Smooth muscle cell (in vitro differentiated cells): ENCODE measurements at regions not wholly inside any gene's neighbourhood (a gene's known extent, or its start where the extent isn't known, plus 50 kb on each side); places are given as distances from the start of the nearest gene placed in this dataset.
"Not testable (repeated sequence)": the region's sequence is repeated elsewhere in the genome, so short reads cannot be mapped to it uniquely, and the experiment has no call there.

Experiments used
- DNase-seq: peaks from one replicate; lab custom pipeline; 2025; ENCODE audit not compliant: unreplicated experiment; lab: John Stamatoyannopoulos, UW
- H2AFZ ChIP-seq: fragments of 200-600 bp; sonication (generic); 2 replicates; pipeline ENCODE4 v1.6.0; 2016; ENCODE audit warnings: antibody characterized with exemption, low read depth, mild to moderate bottlenecking
- H3F3A ChIP-seq: fragments of 200-600 bp; sonication (generic); 2 replicates; pipeline ENCODE4 v1.6.0; 2017; ENCODE audit warnings: antibody characterized with exemption, low read depth
- H3K27ac ChIP-seq: fragments of 200-600 bp; sonication (generic); 2 replicates; pipeline ENCODE4 v1.5.1; 2016; ENCODE audit warnings: low read depth, mild to moderate bottlenecking
- H3K27me3 ChIP-seq: fragments of 200-600 bp; sonication (generic); 2 replicates; pipeline ENCODE4 v1.6.1; 2016; ENCODE audit warnings: low read depth, mild to moderate bottlenecking
- H3K36me3 ChIP-seq: fragments of 200-600 bp; sonication (generic); 2 replicates; pipeline ENCODE4 v1.5.1; 2016; ENCODE audit warnings: low read depth
- H3K4me1 ChIP-seq: fragments of 200-600 bp; sonication (generic); 2 replicates; pipeline ENCODE4 v1.5.1; 2016; ENCODE audit warnings: low read depth
- H3K4me2 ChIP-seq: fragments of 200-600 bp; sonication (generic); 2 replicates; pipeline ENCODE4 v1.6.0; 2016; ENCODE audit warnings: mild to moderate bottlenecking
- H3K4me3 ChIP-seq: fragments of 200-600 bp; sonication (generic); 2 replicates; pipeline ENCODE4 v1.5.1; 2016; ENCODE audit warnings: mild to moderate bottlenecking
- H3K79me2 ChIP-seq: fragments of 200-600 bp; sonication (generic); 2 replicates; pipeline ENCODE4 v1.6.0; 2016; ENCODE audit warnings: low read depth, mild to moderate bottlenecking
- H3K9ac ChIP-seq: fragments of 200-600 bp; sonication (generic); 2 replicates; pipeline ENCODE4 v1.6.0; 2016; ENCODE audit warnings: low read depth
- H3K9me3 ChIP-seq: fragments of 200-600 bp; sonication (generic); replicated peaks from 2 replicates; pipeline ENCODE4 v1.5.1; 2016; ENCODE audit warnings: low read depth
- H4K20me1 ChIP-seq: fragments of 200-600 bp; sonication (generic); 2 replicates; pipeline ENCODE4 v1.6.0; 2016; ENCODE audit warnings: low read depth
- WGBS: methylation state at CpG from one replicate; pipeline ENCODE4 v1.1.7; 2016; ENCODE audit warnings: low lambda C conversion rate; 5-methylcytosine and 5-hydroxymethylcytosine counted together
- TF ChIP-seq, protein P1 (sequence below): fragments of 200-600 bp; sonication (generic); IDR thresholded peaks from 2 replicates; pipeline ENCODE4 v1.5.1; 2017; ENCODE audit warnings: borderline replicate concordance, mild to moderate bottlenecking, antibody characterized with exemption; ENCODE audit not compliant: insufficient read depth, poor library complexity, severe bottlenecking

DNA sequence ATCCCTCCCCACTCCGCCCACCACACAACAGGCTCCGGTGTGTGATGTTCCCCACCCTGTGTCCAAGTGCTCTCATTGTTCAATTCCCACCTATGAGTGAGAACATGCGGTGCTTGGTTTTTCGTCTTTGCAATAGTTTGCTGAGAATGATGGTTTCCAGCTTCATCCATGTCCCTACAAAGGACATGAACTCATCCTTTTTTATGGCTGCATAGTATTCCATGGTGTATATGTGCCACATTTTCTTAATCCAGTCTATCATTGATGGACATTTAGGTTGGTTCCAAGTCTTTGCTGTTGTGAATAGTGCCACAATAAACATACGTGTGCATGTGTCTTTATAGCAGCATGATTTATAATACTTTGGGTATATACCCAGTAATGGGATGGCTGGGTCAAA is 81.0 kb upstream of the TINAGL1 start:
- 89% methylated on average over 5 of the region's 5 CpGs for WGBS
- H3K9ac ChIP-seq, DNase-seq, H4K20me1 ChIP-seq, H2AFZ ChIP-seq, H3K4me1 ChIP-seq, H3K4me3 ChIP-seq, H3K9me3 ChIP-seq, H3K36me3 ChIP-seq, H3K27me3 ChIP-seq, H3K79me2 ChIP-seq, H3F3A ChIP-seq, H3K4me2 ChIP-seq, H3K27ac ChIP-seq: not testable (repeated sequence)

DNA sequence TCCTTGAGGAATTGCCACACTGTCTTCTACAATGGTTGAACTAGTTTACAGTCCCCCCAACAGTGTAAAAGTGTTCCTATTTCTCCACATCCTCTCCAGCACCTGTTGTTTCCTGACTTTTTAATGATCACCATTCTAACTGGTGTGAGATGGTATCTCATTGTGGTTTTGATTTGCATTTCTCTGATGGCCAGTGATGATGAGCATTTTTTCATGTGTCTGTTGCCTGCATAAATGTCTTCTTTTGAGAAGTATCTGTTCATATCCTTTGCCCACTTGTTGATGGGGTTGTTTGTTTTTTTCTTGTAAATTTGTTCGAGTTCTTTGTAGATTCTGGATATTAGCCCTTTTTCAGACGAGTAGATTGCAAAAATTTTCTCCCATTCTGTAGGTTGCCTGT is 80.5 kb upstream of the TINAGL1 start:
- not testable (repeated sequence) for H3K4me2 ChIP-seq, DNase-seq, H3K9ac ChIP-seq, H3K4me1 ChIP-seq, H4K20me1 ChIP-seq, H3K79me2 ChIP-seq, H2AFZ ChIP-seq, H3F3A ChIP-seq, H3K27me3 ChIP-seq, H3K4me3 ChIP-seq, H3K36me3 ChIP-seq, H3K27ac ChIP-seq, H3K9me3 ChIP-seq
- WGBS: 92% methylated on average over 2 of the region's 2 CpGs

DNA sequence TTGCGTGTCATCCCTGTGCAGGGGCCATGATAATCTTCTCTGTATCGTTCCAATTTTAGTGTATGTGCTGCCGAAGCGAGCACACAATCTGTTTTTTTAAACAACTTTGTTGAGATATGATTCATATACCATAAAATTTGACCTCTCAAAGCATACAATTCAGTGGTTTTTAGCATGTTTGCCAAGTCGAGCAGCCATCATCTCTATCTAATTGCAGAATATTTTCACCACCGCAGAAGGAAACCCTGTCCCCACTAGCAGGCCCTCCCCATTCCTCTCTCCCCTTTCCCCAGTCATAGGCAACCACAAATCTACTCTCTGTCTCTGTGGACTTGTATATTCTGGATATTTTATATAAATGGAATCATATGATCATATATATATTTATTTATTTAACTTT is 78.7 kb upstream of the TINAGL1 start:
- DNase-seq: no peak
- Histone ChIP-seq H3K27ac (no peak overlapping the region), H3K79me2 (no peaks in the 10 kb centered on the region), H3F3A (no peaks in the 10 kb centered on the region), H3K36me3 (no peaks in the 10 kb centered on the region), H3K9ac (no peak overlapping the region), H3K4me2 (no peak overlapping the region), H3K4me3 (no peak overlapping the region), H2AFZ (no peak overlapping the region), H3K4me1 (no peaks in the 10 kb centered on the region), H3K9me3 (no peaks in the 10 kb centered on the region), H3K27me3 (no peaks in the 10 kb centered on the region), H4K20me1 (no peaks in the 10 kb centered on the region)
- 72% methylated on average over 6 of the region's 6 CpGs for WGBS
- TF ChIP-seq, protein P1, sequence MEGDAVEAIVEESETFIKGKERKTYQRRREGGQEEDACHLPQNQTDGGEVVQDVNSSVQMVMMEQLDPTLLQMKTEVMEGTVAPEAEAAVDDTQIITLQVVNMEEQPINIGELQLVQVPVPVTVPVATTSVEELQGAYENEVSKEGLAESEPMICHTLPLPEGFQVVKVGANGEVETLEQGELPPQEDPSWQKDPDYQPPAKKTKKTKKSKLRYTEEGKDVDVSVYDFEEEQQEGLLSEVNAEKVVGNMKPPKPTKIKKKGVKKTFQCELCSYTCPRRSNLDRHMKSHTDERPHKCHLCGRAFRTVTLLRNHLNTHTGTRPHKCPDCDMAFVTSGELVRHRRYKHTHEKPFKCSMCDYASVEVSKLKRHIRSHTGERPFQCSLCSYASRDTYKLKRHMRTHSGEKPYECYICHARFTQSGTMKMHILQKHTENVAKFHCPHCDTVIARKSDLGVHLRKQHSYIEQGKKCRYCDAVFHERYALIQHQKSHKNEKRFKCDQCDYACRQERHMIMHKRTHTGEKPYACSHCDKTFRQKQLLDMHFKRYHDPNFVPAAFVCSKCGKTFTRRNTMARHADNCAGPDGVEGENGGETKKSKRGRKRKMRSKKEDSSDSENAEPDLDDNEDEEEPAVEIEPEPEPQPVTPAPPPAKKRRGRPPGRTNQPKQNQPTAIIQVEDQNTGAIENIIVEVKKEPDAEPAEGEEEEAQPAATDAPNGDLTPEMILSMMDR: no peak

DNA sequence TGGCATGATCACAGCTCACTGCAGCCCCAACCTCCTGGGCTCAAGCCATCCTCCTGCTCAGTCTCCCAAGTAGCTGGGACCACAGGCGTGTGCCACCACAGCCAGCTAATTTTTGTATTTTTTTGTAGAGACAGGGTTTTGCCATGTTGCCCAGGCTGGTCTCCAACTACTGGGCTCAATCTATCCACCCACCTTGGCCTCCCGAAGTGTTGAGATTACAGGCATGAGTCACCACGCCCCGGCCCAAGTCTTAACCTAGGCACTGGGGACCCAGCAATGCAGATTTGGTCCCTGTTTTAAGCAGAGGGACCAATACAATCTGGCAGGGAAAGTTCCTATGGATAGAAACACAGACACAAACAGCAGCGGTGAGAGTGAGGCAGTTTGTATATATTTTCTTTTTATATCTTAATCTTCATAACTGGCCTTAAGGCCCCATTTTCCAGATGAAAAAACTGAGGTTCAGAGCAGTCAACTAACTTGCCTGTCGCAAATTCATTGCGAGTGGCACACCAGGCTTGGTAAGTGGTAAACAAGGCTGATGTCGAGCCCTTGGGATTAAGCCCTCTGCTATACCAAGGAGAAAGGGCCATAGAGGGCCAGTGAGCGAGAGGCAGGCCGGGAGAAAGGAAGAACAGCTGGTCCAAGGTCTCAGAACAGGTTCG is 77.8 kb upstream of the TINAGL1 start:
- H3K27ac ChIP-seq: no peak overlapping the region
- H3K4me2 ChIP-seq: no peak overlapping the region
- no peak overlapping the region for H3K9ac ChIP-seq
- H3F3A ChIP-seq: no peaks in the 10 kb centered on the region
- WGBS: 88% methylated on average over 11 of the region's 11 CpGs
- H3K79me2 ChIP-seq: no peaks in the 10 kb centered on the region
- H2AFZ ChIP-seq: no peak overlapping the region
- no peak overlapping the region for H3K4me3 ChIP-seq
- TF ChIP-seq, protein P1: no peak
- H3K4me1 ChIP-seq: peaks cover 4% of the 10 kb centered on the region
- no peaks in the 10 kb centered on the region for H3K36me3 ChIP-seq
- no peaks in the 10 kb centered on the region for H4K20me1 ChIP-seq
- H3K9me3 ChIP-seq: no peaks in the 10 kb centered on the region
- DNase-seq: no peak
- peaks cover 6% of the 10 kb centered on the region for H3K27me3 ChIP-seq

DNA sequence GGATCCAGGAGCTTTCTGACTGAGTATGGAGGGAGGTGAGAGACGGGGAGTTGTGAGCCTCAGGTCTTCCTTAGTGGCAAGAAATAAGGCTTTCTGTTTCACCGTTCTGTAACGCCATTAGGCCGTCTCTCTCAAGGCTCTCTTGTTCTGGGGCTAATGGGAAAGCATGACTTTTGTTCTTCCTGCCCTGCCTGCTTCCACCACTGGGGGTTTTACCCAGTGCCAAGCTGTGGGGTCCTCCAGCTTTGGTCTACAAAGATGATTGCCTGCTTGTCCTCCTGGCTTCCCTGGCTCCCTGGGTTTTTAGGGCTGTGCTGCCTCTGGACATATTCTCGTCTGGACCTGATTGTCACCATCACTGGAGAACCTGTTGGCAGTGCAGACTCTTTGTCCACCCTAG is 74.8 kb upstream of the TINAGL1 start:
- Histone ChIP-seq H3K9ac (no peak overlapping the region), H4K20me1 (no peaks in the 10 kb centered on the region), H3K4me1 (peaks cover 7% of the 10 kb centered on the region), H3K9me3 (no peaks in the 10 kb centered on the region), H3K27ac (no peak overlapping the region), H2AFZ (no peak overlapping the region), H3K36me3 (no peaks in the 10 kb centered on the region), H3K27me3 (peaks cover 6% of the 10 kb centered on the region), H3K4me2 (no peak overlapping the region), H3K79me2 (no peaks in the 10 kb centered on the region), H3F3A (no peaks in the 10 kb centered on the region), H3K4me3 (no peak overlapping the region)
- no peak for DNase-seq
- 91% methylated on average over 5 of the region's 5 CpGs for WGBS
- TF ChIP-seq, protein P1: peak; percentile 14
